Transverse colon (tissue), 4 donors: ENCODE measurements at regions not wholly inside any gene's neighbourhood (a gene's known extent, or its start where the extent isn't known, plus 50 kb on each side); places are given as distances from the start of the nearest gene placed in this dataset.

Experiments used
- CTCF ChIP-seq, 5 experiments: fragments of 200-600 bp in 3 of 5; fragments of 450-650 bp in 2 of 5; sonication (generic) in 3 of 5; IDR thresholded peaks; 1 replicate in 2 of 5; 2 replicates in 3 of 5; pipeline ENCODE4 v1.5.1; 2016 to 2017; ENCODE audit warnings: antibody characterized with exemption in 5 of 5, inconsistent platforms in 3 of 5, mild to moderate bottlenecking in 2 of 5, moderate library complexity in 1 of 5
- POLR2AphosphoS5 ChIP-seq, 3 donors: sonication (generic); formaldehyde crosslinking; IDR thresholded peaks; one replicate each; pipeline ENCODE4 v1.6.1; 2016; ENCODE audit warnings: antibody characterized with exemption in 3 of 3

- TF ChIP-seq CTCF (IDR thresholded peaks at IDR 0.05), result no peak
- TF ChIP-seq POLR2AphosphoS5 (IDR thresholded peaks at IDR 0.05), result no peak
These were observed 195.5 kb upstream of the NFIA start for GRCh38 chr1:60886793-60887331.
